LNCAP (cell line): ENCODE measurements at regions not wholly inside any gene's neighbourhood (a gene's known extent, or its start where the extent isn't known, plus 50 kb on each side); places are given as distances from the start of the nearest gene placed in this dataset.

Source experiments
- CTCF ChIP-seq: fragments of 450-650 bp; IDR thresholded peaks from 2 replicates; pipeline ENCODE4 v1.5.1; 2017; ENCODE audit warnings: mild to moderate bottlenecking

- no peak for TF ChIP-seq CTCF
Observed at GRCh38 chr12:4822572-4822971, 87.1 kb upstream of the KCNA1 start.

- TF ChIP-seq CTCF, result no peak
Observed at GRCh38 chr12:4824380-4824779, 85.3 kb upstream of the KCNA1 start.

- no peak for TF ChIP-seq CTCF
Observed at GRCh38 chr12:4825011-4825858, 84.5 kb upstream of the KCNA1 start.

GRCh38 chr12:4826909-4827308, 82.8 kb upstream of the KCNA1 start:
- TF ChIP-seq CTCF, result no peak

GRCh38 chr12:4828176-4828575, 81.5 kb upstream of the KCNA1 start:
- no peak for TF ChIP-seq CTCF

GRCh38 chr12:4829161-4829792, 80.4 kb upstream of the KCNA1 start:
- no peak for TF ChIP-seq CTCF

- TF ChIP-seq CTCF, result no peak
Observed at GRCh38 chr12:4829793-4830162, 79.9 kb upstream of the KCNA1 start.
